HG03558 (cell line): ENCODE measurements at regions not wholly inside any gene's neighbourhood (a gene's known extent, or its start where the extent isn't known, plus 50 kb on each side); places are given as distances from the start of the nearest gene placed in this dataset.

ENCODE experiments used
- ATAC-seq: cut with Tn5 transposase; IDR thresholded peaks from one replicate; pipeline ENCODE4 v1.9.1; 2021; ENCODE audit warnings: moderate number of reproducible peaks; ENCODE audit not compliant: unreplicated experiment; ENCODE audit errors: extremely low read depth

DNA sequence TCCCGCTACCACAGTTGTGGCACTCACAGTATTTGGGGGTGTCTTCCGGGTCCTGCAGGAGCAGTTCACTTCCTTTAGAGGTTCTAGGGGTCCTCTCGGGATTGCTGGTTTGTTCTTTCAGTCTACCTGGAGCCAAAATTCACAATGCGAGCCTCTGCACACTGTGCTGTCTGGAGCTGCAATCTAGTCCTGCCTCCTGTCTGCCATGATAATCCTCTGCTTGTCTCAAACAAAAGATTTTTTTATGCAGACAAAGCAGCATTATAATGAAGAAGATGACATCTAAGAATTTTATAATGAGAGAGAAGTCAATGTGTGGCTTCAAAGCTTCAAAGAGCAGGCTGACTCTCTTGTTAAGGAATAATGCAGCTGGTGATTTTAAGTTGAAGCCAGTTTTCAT lies 975.1 kb upstream of the GYPC start:
- no peak for ATAC-seq

DNA sequence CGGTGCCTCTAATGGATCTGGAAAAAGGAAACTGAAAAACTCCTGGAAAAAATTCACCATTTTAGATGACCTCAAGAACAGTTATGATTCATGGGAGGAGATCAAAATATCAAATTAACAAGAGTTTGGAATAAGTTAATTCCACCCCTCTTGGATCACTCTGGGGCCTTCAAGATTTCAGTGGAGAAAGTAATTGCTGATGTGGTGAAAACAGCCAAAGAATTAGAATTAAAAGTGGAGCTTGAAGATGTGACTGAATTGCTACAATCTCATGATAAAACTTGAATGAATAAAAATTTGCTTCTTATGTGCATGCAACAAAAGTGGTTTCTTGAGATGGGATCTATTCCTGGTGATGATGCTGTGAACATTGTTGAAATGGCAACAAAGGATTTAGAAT lies 974.4 kb upstream of the GYPC start:
- ATAC-seq = no peak

DNA sequence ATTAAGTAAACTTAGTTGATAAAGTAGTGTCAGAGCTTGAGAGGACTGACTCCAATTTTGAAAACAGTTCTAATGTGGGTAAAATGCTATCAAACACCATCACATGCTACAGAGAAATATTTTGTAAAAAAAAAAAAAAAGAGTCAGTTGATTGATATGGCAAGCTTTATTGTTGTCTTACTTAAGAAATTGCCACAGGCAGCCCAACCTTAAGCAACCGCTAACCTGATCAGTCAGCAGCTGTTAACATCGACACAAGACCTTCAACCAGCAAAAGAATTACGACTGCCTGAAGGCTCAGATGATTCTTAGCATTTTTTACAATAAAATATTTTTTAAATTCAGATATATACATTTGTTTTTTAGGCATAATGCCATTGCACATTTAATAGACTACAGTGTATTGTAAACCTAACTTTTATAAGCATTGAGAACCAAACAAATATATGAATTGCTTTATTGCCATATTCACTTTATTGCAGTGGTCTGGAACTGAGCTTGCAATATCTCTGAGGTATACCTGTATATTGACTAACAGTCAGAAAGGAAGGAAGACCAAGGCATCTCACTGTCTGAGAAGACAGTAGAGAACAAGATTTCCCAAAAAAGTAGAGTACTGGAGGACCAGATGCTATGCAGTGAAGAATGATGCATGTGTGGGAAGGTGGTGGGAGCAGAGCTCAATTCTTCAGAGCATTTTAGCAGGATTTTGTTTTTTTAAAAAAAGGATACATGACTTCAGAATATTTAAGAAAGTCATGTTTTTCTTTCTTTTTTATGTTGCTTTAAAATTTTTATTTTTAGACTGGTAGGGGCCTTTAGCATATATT lies 973.8 kb upstream of the GYPC start:
- no peak for ATAC-seq

DNA sequence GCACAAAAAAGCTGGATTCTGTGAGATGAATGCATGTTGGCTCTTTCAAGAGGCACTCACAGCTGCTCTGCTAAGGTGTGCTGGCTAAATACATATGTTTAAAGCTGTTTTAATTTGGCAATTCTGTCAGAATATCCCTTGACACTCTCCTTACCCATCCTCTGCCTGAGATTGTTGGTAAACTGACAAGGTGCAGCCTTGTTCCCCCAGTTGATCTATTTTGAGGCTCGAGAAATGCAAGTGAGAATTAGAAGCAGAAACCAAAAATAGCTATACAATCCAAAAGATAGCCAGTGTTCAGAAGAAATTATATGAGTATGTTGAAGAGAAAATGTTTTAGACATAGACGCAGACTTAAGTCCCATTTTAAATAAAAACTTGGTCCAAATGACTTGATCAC lies 971.7 kb upstream of the GYPC start:
- ATAC-seq = no peak

DNA sequence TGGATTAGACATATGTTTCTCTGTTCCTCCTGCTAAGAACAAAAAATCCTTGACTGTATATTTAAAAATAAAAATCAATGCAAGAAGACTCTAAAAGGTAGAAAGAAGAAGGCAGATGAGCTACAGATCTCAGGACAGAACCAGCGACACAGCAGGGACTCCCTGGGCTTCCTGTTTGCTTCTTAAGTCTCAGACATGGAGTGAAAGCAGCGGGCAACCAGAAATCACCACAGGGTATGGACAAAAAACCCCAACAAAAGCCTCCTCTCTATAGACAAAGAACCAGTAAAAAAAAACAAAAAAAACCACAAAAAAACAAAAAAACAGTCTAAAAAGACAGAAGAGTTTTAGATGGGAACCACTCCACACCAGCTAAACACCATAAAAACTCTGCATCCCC lies 971.0 kb upstream of the GYPC start:
- ATAC-seq = no peak

DNA sequence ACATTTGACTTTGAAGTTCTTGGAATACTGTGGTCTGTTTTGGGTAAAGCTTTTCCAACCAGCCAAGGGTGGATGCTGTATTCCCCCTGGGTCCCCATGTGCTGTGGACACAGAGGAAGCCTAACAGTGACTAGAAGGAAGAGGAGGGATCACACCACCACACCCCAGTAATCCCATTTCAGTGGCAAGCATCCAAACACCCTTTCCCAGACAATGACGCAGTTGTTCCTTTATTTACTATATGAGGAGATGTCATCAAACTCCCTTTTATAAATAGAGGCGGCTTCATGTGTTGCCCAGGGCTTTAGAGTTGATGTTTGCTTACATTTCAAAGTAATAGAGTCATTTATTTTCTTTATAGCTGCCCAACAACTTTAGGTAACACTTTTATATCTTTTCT lies 959.4 kb upstream of the GYPC start:
- no peak for ATAC-seq

DNA sequence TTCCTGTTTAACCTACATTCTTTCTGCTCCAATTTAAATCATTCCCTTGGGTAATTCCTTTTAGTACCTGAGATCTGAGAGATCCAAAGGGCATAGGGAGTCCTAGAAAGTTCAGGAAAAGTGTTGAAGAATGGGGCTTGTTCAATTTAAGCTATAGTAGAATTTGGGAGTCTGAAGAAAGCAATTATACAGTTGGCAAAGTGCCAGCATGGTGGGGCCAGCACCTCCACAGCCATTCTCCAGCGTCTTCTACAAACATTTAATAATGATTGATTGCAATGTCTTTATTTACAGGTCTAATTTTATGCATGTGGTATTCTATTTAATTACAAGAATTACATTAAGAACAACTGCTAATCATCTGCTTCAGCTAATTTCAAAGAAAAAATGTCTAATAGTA lies 957.7 kb upstream of the GYPC start:
- no peak for ATAC-seq

DNA sequence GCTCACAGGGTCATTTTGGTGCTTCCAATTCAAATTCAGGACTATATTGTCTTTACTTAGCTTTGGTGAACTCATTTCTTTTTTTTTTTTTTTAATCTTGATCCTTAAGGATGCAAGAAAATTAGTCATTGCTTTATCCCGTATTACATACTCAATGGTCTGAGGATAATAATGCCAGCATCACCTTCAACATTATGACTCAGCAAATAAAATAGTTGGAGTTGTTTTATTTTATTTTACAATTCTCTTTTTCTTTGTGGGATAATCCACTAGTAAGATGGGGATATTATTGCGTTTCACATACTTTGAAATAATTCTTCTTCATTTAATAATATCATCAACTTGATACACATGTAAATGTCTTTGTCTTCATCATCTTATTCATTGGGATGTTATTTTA lies 954.9 kb upstream of the GYPC start:
- ATAC-seq = no peak

DNA sequence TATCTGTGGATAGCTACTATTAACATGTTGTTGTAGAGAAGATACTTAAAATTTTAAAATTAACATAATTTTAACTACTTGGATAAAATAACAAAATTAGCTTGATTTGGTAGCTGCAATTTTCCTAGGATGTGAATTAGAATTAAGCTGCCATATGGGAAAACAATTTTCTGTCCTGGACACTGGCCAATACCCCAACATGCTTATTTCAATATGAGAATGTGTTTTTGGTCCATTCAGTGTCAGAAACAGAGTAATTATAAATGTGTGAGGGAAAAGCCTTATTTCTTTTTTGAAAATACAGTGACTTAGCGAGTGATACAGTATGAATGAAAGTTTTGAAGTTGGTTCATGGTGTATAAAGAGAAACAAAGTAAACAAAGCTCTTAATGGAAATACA lies 948.3 kb upstream of the GYPC start:
- no peak for ATAC-seq

DNA sequence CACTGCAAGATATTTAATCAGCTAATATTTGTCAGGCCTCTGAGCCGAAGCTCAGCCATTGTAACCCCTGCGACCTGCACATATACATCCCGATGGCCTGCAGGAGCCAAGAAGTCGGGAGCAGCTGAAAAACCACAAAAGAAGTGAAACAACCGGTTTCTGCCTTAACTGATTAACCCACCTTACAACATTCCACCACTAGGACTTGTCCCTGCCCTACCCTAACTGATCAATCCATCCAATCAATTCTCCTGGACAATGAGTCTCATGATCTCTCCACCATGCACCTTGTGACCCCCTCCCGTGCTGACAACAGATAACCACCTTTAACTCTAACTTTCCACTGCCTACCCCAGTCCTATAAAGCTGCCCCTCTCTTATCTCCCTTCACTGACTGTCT lies 945.4 kb upstream of the GYPC start:
- no peak for ATAC-seq

DNA sequence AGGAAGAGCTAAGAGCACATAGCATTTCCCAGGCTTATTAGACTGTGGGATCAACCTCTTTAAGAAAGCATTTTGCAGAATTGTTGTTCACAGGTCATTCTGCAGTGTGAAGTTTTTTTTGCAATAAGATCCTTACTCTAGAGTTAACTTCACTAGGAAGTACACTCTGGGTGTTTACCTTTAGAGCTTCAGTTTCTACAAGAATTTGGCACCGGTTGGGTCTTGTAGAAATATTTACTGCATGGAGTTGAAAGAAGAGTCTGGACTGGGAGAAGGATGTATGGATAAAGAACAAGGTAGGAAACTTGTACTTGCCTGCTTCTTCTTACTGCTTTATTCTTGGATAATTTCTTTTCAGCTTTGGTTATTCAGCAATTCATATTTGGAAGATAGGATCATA lies 944.9 kb upstream of the GYPC start:
- no peak for ATAC-seq

DNA sequence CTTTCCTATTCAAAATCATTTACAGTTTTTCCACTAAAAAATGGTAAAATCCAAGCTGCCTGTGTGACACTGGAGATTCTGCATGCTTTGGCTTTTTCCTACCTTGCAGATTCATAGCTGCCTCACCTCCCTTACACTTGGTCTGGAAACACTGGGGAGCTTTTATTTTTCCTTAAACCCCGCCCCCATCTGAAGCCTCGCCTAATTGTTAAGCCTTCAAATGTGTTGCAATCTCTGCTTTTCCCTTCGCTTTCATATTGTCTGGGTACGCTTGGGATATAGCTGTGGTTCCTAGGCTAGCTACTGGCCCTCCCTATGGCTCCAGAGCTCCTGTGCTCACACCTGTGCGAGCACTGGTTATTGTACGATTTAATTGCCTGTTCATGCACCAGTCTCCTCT lies 942.4 kb upstream of the GYPC start:
- no peak for ATAC-seq

DNA sequence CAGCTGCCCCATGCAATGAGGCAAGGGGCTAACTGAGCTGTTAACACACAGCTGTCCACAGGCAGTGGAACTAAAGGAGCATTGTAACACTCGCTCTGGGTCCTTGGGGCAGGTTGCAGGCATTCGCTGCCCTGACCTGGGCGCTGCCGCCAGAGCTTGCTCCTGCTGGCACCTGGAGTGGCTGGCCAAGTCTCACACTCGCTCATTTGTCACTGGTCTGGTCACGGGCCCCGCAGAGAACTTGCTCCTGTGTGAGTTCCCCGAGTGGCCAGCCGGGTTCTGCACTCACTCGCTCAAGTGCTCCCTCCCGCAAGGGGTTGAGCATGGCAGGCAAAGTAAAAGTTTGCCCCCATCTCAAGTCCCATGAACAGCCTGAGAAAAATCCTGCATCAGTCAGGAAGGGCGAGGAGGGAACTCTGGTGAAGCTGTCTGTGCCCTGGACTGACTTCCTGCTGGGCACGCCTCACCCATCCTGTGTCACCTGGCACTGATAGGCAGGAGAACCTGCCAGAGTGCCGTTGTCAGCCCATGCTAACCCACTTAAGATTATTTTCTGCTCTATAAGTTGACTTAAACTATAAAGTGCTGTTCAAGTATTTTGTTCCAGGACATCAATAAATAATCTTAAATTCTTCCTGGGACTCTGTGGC lies 934.8 kb upstream of the GYPC start:
- ATAC-seq = no peak

DNA sequence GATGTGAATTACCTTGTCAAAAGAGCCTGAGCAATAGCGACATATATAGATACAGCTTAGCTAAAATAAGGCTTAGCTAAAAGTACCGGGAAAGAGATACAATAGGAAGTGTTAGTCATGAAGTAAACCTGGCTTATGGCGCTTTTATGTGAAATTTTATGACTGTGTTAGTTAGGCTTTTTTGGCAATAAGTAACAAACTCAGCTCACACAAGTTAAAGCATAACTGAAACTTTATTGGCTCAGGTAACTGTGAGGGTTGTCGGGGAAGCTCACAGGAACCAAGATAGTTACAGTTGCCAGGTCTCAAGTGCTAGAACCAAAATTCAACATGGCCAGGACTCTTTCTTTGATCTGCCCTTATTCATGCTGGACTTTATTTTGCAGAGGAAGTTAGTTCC lies 925.0 kb upstream of the GYPC start:
- ATAC-seq = no peak

DNA sequence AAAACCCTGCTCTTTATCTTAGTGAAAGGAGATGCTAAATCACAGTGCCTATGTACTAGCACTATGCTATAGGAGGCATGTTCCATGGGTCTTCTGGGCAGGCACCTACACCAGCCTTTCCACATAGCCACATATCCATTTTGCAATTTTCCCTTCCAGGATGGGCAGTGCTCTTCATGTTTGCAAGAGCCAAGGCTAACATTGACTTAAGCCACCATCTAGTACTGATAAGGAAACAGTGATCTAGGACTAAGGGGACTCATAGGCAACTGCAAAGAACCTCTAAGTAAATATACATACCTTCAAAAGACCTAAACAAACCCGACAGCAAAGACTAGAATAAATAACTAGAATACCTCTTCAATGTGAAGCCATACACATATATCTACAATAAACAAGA lies 919.7 kb upstream of the GYPC start:
- ATAC-seq = no peak

DNA sequence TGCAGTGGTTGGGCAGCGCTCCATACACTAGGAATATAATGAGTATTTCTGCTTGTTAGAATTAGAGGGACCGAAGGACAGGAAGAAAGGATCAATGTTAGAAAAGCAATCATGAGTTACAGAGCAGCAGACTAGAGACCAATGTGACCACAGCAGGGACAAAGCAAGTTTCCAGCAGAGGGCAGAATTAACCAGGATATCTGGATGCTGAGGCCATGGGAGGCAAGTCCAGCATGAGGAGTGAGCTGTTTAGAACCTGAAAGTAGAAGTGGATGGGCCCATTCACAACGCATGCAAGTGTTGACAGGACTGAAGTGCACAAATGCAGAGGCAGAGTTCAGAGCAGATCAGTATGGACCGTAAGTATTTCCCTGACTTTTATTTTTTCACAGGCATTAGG lies 910.4 kb upstream of the GYPC start:
- ATAC-seq = no peak

DNA sequence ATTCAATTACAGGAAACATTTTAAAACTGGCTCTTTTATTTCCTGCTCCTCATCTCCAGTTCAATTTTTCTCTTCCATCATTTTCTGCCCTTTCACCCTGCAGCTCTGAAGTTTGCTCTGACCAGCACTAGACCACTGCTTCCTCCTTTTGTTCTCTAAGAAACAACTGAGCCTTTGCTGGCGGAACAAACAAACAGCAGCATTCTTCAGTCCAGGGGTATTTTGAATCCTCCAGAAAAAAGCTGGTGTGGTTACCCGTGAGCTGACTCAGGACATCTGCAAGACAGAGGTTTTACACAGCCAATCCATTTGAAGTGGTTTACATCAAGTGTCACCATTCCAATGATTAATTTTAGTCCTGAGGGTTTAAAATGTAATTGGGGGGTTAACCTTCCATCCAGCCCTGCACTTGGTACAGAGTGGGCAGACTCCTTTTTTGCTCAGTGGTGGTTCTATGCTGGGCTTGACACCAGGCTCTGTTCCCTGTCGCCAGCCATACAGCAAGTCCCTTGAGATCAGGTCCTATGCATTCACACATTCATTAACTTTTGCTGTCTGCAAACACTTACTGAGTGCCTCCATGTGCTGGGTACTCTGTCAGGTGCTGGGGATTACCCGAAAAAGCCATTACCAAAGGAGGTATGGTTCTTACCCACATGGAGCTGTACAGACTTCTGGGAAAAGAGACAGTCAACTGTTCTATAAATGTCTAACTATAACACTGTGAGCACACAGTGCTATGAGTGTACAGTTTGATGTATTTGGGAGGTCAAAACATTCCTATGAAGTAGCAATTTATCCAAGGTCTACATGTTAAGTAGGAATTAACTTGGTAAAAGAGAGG lies 909.4 kb upstream of the GYPC start:
- ATAC-seq = no peak

DNA sequence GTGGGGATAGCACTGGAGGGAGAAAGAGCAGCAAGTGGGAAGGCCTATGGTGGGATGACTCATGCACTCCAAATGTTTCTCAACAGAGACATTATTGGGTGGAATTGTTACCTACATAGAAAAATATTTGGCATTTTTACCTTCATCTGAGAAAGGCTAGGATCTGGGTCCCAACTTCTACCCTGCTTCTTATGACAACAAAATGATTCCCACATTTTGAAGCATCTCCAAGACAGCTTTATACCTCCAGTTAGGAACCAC lies 908.9 kb upstream of the GYPC start:
- ATAC-seq = no peak

DNA sequence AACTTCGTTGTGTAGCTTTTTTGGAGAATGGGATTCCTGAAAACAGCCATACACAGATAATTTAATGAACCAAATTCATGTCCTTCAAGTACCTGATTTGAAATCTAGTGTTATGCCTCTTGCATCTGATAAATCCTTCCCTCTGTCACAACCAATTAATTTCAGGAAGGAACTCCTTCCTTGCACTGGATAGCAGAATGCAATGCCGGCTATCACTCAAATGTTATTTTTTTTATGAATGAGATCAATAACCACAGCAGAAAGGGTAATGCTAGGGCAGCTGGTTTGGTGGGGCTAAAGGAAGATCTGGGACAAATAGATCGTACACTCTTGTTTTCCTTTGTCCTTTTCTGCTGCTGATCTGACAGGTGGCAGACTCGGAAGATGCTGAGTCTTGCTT lies 899.5 kb upstream of the GYPC start:
- ATAC-seq = no peak

DNA sequence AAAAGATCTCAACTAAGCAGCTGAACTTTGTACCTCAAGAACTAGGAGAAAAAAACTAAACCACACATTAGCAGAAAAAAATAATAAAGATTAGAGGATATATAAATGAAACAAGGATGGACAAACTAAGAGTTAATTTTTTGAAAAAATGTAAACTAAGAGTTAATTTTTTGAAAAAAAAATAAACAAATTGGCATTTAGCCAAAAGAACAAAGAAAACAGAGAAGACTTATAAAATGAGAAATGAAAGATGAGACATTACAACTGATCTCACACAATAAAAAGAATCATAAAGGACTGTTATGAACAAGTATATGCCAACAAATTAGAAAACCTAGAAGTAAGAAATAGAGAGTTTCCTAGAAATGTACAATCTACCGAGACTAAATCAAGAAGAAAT lies 859.2 kb upstream of the GYPC start:
- ATAC-seq = no peak

DNA sequence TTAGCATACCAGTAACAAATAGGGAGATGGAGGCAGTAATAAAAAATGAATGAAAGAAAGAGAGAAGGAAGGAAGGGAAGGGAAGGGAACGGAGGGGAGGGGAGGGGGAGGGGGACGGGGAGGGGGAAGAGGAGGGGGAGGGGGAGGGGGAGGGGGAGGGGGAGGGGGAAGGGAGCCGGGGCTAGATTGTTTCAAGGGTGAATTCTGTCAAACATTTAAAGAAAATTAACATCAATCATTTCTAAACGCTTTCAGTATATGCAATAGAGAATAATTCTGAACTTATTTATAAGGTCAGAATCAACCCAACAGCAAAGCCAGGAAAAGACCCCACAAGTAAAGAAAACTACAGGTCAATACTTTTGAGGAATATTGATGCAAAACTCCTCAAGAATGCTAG lies 858.8 kb upstream of the GYPC start:
- ATAC-seq = no peak

DNA sequence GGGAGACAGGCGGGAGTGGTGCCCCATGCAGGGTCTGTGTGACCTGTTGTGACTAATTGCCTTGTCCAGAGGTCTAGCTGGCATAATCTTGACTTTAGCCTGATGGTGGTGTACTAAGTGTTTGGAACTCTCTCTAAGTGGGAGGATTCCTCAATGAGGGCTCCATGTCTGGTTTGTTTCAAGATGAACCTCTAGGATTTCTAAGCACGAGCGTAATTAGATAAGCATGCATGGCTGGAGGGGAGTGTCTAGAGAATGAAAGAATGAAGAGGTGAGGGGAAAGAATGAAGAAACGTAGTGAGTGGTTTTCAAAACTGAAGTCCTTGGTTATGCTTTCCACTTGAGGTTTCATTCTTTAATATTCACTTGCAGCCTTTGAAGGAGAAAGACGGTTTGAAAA lies 833.2 kb upstream of the GYPC start:
- no peak for ATAC-seq
